ENCODE measurements at regions not wholly inside any gene's neighbourhood (a gene's known extent, or its start where the extent isn't known, plus 50 kb on each side); places are given as distances from the start of the nearest gene placed in this dataset.
"Not testable (repeated sequence)": the region's sequence is repeated elsewhere in the genome, so short reads cannot be mapped to it uniquely, and the experiment has no call there.

DNA sequence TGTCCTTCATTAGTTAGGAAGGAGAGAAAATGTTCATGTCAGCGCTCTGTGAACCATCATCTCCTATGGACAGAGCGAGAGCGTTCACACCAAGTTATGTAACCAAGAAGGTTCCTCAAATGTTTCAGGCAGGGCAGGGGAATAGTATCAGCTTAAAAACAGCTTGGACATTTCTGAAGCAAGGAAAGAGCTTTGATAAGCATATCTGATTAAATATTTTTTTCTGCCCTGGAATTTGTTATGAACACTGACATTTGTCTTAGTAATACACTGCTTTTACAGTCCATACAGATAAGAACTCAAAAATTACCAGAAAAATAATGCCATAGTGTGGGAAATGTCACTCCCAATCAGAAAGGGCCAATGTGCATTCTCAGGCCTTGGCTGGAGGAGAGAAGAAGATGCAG lies 66.3 kb upstream of the LIFR start:
- Histone ChIP-seq H3K4me3 (ENCODE audit: extremely low read depth, insufficient read depth, low read length, poor library complexity, severe bottlenecking) (no peak overlapping the region), H3K27ac (ENCODE audit: low read depth, low read length, severe bottlenecking) (peak overlapping the region; percentile 29), H3K4me1 (ENCODE audit: control insufficient read depth, insufficient read depth, low read length, poor library complexity, severe bottlenecking) (no peaks in the 10 kb centered on the region), H3K36me3 (ENCODE audit: control insufficient read depth, insufficient read depth, low read length) (no peaks in the 10 kb centered on the region), H3K9me3 (ENCODE audit: control insufficient read depth, low read length) (peaks cover 3% of the 10 kb centered on the region)
- WGBS, 2 experiments (ENCODE audit: insufficient coverage in 2 of 2): 90 to 100% methylated on average over 2 to 3 of the region's 3 CpGs

DNA sequence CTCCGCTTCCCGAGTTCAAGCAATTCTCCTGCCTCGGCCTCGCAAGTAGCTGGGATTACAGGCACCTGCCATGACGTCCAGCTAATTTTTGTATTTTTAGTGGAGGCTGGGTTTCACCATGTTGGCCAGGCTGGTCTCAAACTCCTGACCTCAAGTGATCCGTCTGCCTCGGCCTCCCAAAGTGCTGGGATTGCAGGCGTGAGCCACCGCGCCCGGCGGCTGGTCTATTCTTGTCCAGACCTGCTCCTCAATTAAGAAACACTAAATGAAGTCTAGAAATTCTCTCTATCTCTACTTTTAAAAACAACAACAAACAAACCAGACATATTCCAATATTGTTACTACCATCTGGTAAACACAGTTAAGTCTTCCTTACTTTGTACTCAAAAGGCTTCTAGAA lies 68.1 kb upstream of the LIFR start:
- H3K36me3 ChIP-seq (ENCODE audit: control insufficient read depth, insufficient read depth, low read length); H3K4me1 ChIP-seq (ENCODE audit: control insufficient read depth, insufficient read depth, low read length, poor library complexity, severe bottlenecking); H3K9me3 ChIP-seq (ENCODE audit: control insufficient read depth, low read length); H3K4me3 ChIP-seq (ENCODE audit: extremely low read depth, insufficient read depth, low read length, poor library complexity, severe bottlenecking); H3K27ac ChIP-seq (ENCODE audit: low read depth, low read length, severe bottlenecking): not testable (repeated sequence)
- 93 to 95% methylated on average over 12 of the region's 12 CpGs for WGBS, 2 experiments (ENCODE audit: insufficient coverage in 2 of 2)

DNA sequence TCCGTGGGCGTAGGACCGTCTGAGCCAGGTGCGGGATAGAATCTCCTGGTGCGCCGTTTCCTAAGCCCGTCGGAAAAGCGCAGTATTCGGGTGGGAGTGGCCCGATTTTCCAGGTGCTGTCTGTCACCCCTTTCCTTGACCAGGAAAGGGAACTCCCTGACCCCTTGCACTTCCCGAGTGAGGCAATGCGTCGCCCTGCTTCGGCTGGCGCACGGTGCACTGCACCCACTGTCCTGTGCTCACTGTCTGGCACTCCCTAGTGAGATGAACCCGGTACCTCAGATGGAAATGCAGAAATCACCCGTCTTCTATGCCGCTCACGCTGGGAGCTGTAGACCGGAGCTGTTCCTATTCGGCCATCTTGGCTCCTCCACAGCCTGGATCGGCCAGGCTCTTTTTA lies 74.9 kb upstream of the LIFR start:
- not testable (repeated sequence) for H3K36me3 ChIP-seq (ENCODE audit: control insufficient read depth, insufficient read depth, low read length); H3K4me3 ChIP-seq (ENCODE audit: extremely low read depth, insufficient read depth, low read length, poor library complexity, severe bottlenecking); H3K4me1 ChIP-seq (ENCODE audit: control insufficient read depth, insufficient read depth, low read length, poor library complexity, severe bottlenecking); H3K27ac ChIP-seq (ENCODE audit: low read depth, low read length, severe bottlenecking); H3K9me3 ChIP-seq (ENCODE audit: control insufficient read depth, low read length)
- 88 to 91% methylated on average over 4 to 17 of the region's 24 CpGs for WGBS, 2 experiments (ENCODE audit: insufficient coverage in 2 of 2)

DNA sequence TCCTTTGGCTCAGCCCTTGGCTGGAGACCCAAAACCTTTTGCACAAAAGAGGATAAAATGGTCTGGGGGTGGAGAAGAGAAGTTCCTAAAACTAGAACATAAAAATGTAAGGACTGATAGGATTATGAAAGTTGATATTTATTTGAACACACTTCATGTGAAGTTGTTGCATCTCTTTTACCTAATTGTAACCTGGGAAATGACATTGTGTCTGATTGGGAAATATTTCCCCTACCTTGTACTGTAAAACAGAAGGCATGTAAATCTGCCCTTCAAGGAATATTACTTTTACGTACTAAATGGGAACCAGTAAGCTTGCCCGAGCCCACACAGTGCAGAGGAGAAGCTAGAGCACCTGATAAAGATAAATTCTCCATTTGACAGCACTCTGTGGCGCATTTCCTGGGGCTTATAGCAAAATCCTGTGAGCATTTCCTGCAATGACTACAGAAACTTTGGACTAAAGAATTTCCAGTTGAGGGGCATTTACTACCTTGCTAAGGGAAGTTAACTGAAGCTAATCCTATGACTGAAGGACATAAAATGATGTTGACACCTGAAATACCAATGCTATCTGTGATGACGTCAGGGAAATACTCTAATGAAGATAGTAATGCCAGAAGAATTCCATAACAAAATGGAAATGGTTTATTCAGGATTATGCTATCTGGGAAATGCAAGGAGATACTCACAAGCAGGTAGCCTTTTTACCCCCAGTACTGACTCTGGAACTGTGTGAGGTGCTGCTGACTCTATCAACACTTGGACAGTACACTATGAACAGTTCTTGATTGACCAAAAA lies 78.3 kb upstream of the LIFR start:
- 75 to 100% methylated on average over 2 to 4 of the region's 4 CpGs for WGBS, 2 experiments (ENCODE audit: insufficient coverage in 2 of 2)
- no peaks in the 10 kb centered on the region for H3K36me3 ChIP-seq (ENCODE audit: control insufficient read depth, insufficient read depth, low read length)
- no peak overlapping the region for H3K4me3 ChIP-seq (ENCODE audit: extremely low read depth, insufficient read depth, low read length, poor library complexity, severe bottlenecking)
- peaks cover 4% of the 10 kb centered on the region for H3K4me1 ChIP-seq (ENCODE audit: control insufficient read depth, insufficient read depth, low read length, poor library complexity, severe bottlenecking)
- H3K27ac ChIP-seq (ENCODE audit: low read depth, low read length, severe bottlenecking): no peak overlapping the region
- H3K9me3 ChIP-seq (ENCODE audit: control insufficient read depth, low read length): peaks cover 9% of the 10 kb centered on the region

DNA sequence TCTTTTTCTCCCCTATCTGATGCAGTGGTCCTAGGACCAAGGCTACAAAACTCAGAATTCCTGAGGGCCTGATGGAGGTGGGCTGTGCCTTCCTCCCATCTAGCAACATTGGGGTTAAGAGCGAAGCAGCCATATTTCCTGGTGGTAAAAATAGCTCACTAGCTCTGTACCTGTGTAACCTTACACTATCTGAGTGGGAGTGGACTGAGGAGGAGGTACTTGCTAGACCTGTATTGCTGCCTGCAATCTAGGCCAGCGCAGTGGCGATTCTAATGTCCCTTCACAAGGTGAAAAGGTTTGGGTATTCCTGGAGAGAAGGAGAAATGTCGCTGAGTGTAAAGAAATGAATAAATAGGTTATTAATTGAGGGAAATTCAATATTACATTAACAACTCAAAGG lies 80.2 kb upstream of the LIFR start:
- H3K27ac ChIP-seq (ENCODE audit: low read depth, low read length, severe bottlenecking): no peak overlapping the region
- H3K4me3 ChIP-seq (ENCODE audit: extremely low read depth, insufficient read depth, low read length, poor library complexity, severe bottlenecking): no peak overlapping the region
- H3K36me3 ChIP-seq (ENCODE audit: control insufficient read depth, insufficient read depth, low read length): no peaks in the 10 kb centered on the region
- WGBS, 2 experiments (ENCODE audit: insufficient coverage in 2 of 2): 86 to 100% methylated on average over 1 to 2 of the region's 4 CpGs
- peaks cover 9% of the 10 kb centered on the region for H3K9me3 ChIP-seq (ENCODE audit: control insufficient read depth, low read length)
- H3K4me1 ChIP-seq (ENCODE audit: control insufficient read depth, insufficient read depth, low read length, poor library complexity, severe bottlenecking): peaks cover 7% of the 10 kb centered on the region

DNA sequence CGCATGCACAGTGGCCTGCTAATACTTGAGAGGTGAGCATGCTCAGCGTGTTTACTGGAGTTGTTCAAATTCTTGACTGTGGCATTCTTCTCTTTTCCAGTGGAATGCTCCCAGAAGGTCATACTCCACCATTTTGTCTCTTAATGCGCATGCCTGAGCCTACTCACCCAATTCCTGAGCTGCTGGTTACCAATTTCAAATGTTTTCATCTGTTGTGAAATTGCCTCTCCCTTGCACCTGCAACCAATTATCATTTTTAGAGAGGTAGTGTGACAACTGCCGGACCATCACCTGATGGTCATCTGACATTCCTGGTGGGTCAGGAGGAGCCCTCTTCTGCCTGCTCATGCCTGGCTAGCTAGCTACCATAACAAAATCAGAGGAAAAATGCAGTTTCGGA lies 82.2 kb upstream of the LIFR start:
- no peaks in the 10 kb centered on the region for H3K36me3 ChIP-seq (ENCODE audit: control insufficient read depth, insufficient read depth, low read length)
- H3K4me3 ChIP-seq (ENCODE audit: extremely low read depth, insufficient read depth, low read length, poor library complexity, severe bottlenecking): no peak overlapping the region
- H3K4me1 ChIP-seq (ENCODE audit: control insufficient read depth, insufficient read depth, low read length, poor library complexity, severe bottlenecking): peaks cover 13% of the 10 kb centered on the region
- H3K9me3 ChIP-seq (ENCODE audit: control insufficient read depth, low read length): no peaks in the 10 kb centered on the region
- WGBS, 2 experiments (ENCODE audit: insufficient coverage in 2 of 2): 92 to 98% methylated on average over 4 of the region's 5 CpGs
- H3K27ac ChIP-seq (ENCODE audit: low read depth, low read length, severe bottlenecking): no peak overlapping the region

DNA sequence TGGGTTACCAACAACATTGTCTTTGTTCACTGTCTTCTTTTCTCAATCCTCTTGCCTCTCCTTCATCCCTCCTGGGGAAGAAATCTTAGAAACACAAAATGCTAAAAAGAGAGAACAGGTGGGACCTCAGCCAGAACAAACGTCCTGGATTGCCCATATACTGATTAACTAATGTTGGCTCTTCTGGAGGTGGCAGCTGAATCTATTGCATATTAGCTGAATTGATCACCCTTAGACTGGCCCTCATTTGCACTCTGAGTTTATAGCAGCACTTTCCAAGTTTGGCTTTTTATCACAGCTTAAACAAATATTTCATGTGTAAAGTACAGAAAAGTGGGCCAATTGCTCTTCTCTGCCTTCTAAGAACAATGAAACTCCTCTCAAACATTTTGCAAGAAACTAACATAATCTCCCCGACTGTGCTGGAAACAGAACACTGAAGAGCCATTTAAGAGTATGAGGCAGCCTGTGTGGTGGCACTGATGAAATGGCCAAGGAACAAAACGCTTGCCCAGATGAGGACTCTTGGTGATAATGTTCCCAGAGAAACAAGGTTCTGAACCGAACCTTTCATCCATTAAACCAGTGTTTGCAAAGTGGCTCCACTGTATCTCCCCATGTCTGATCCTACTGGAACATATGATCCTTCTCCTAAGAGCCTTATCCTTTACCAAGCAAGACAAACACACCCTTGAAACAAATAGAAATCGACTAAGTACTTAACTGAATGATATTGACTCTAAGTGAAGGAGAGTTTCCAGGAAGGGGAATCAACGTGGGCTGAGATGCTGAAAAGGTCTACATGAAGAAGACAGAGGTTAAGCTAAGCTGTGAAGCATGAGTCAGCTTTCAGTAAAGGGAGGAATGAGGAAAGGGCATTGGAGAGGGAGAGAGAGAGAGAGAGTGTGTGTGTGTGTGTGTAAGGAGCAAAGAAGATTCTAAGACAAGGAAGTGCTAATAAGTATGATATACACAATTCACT lies 83.2 kb upstream of the LIFR start:
- H3K27ac ChIP-seq (ENCODE audit: low read depth, low read length, severe bottlenecking): no peak overlapping the region
- 87 to 91% methylated on average over 5 of the region's 6 CpGs for WGBS, 2 experiments (ENCODE audit: insufficient coverage in 2 of 2)
- peaks cover 13% of the 10 kb centered on the region for H3K4me1 ChIP-seq (ENCODE audit: control insufficient read depth, insufficient read depth, low read length, poor library complexity, severe bottlenecking)
- H3K4me3 ChIP-seq (ENCODE audit: extremely low read depth, insufficient read depth, low read length, poor library complexity, severe bottlenecking): no peak overlapping the region
- no peaks in the 10 kb centered on the region for H3K9me3 ChIP-seq (ENCODE audit: control insufficient read depth, low read length)
- H3K36me3 ChIP-seq (ENCODE audit: control insufficient read depth, insufficient read depth, low read length): no peaks in the 10 kb centered on the region

DNA sequence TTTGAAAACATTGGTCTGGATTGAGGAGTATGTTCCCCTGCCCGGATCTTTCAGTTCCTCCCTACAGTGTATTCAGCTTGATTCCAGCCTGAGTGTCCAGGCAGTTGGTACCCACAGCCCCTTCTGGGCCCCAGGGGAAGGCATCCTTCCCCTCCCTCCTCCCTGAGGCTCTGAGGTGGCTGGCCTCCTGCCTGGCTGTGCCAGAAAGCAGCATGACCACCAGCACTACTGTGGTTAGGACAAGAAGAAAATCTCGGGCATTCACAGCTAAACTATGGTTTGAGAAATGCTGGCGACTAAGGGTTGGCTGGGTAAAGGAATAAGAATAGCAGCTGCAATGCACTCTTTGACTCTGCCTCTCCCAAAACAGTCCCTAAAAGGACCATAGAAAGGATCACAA lies 84.6 kb upstream of the LIFR start:
- Histone ChIP-seq H3K4me3 (ENCODE audit: extremely low read depth, insufficient read depth, low read length, poor library complexity, severe bottlenecking) (no peak overlapping the region), H3K27ac (ENCODE audit: low read depth, low read length, severe bottlenecking) (no peak overlapping the region), H3K36me3 (ENCODE audit: control insufficient read depth, insufficient read depth, low read length) (no peaks in the 10 kb centered on the region), H3K4me1 (ENCODE audit: control insufficient read depth, insufficient read depth, low read length, poor library complexity, severe bottlenecking) (peaks cover 13% of the 10 kb centered on the region), H3K9me3 (ENCODE audit: control insufficient read depth, low read length) (no peaks in the 10 kb centered on the region)
- WGBS, 2 experiments (ENCODE audit: insufficient coverage in 2 of 2): 80 to 93% methylated on average over 2 to 3 of the region's 3 CpGs

DNA sequence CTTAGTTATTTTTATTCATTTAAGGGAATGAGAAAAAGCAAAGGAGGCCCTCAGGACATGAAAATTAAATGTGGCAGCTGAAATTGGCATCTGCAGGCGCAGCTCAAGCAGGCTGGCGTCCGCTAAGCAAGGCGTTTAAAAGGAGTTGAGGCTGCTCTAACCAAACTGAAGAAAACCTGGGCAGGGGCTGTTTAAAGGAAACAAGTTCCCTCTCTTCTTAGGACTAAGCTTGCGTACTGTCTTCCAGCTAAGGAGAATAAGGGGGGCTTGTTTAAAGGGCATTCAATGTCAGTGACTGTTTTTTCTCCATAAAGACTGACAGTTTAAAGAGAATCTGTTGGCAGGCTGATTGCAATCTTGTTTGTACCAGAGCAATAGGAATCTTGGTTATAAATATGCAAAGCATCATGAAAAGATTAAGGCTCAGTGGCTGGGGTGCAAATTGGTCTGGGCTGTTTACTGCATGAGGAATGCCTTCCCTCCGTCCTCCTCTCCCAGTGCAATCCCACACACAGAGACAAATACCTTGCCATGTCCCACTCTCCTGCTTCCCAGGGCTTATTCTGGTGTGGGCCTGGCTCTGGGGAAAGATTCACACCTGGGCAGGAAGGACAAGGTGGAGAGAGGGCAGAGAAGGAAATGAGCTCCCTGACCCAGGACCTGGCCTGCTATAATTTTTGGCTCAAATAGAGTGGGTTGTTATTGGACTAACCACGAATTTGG lies 85.9 kb upstream of the LIFR start:
- Histone ChIP-seq H3K36me3 (ENCODE audit: control insufficient read depth, insufficient read depth, low read length) (no peaks in the 10 kb centered on the region), H3K4me1 (ENCODE audit: control insufficient read depth, insufficient read depth, low read length, poor library complexity, severe bottlenecking) (peaks cover 13% of the 10 kb centered on the region), H3K4me3 (ENCODE audit: extremely low read depth, insufficient read depth, low read length, poor library complexity, severe bottlenecking) (no peak overlapping the region), H3K27ac (ENCODE audit: low read depth, low read length, severe bottlenecking) (peak overlapping the region; percentile 81), H3K9me3 (ENCODE audit: control insufficient read depth, low read length) (no peaks in the 10 kb centered on the region)
- WGBS, 2 experiments (ENCODE audit: insufficient coverage in 2 of 2): 77 to 90% methylated on average over 5 to 6 of the region's 7 CpGs

DNA sequence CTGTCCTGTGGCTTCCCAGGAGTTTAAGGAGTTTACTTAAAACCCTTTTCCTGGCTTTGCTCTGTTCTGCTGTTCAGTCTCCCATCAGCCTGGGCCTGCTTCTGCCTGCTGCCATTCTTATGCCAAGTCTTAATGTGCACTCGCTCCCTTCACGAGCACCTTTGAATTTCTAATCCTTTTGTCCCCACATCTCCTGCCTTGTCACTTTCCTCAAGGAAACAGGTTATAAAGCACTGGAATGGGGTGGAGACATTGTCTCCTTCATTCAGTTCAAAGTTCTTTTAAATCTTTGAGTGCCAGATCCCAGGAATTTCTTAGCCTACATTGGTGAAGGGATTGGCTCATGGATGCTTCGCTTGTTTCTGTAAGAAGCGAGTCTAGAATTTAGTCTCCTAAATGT lies 87.2 kb upstream of the LIFR start:
- no peak overlapping the region for H3K27ac ChIP-seq (ENCODE audit: low read depth, low read length, severe bottlenecking)
- H3K9me3 ChIP-seq (ENCODE audit: control insufficient read depth, low read length): no peaks in the 10 kb centered on the region
- H3K4me3 ChIP-seq (ENCODE audit: extremely low read depth, insufficient read depth, low read length, poor library complexity, severe bottlenecking): no peak overlapping the region
- WGBS, 2 experiments (ENCODE audit: insufficient coverage in 2 of 2): 96 to 100% methylated on average over 2 to 4 of the region's 4 CpGs
- no peaks in the 10 kb centered on the region for H3K36me3 ChIP-seq (ENCODE audit: control insufficient read depth, insufficient read depth, low read length)
- H3K4me1 ChIP-seq (ENCODE audit: control insufficient read depth, insufficient read depth, low read length, poor library complexity, severe bottlenecking): peaks cover 13% of the 10 kb centered on the region

All from mesodermal cell (in vitro differentiated cells).